ENCODE measurements at regions not wholly inside any gene's neighbourhood (a gene's known extent, or its start where the extent isn't known, plus 50 kb on each side); places are given as distances from the start of the nearest gene placed in this dataset.

- Histone ChIP-seq H3K9me3 (no peaks in the 10 kb centered on the region), H3K36me3 (no peaks in the 10 kb centered on the region), H3K27ac (no peak overlapping the region), H3K27me3 (no peaks in the 10 kb centered on the region), H3K4me1 (no peaks in the 10 kb centered on the region), H3K4me3 (no peak overlapping the region)
- intact Hi-C loops (cut with DNase I; ENCODE audit: low total_unique reads), result no loop called here
- ATAC-seq (no peak), DNase-seq (no peak)
- TF ChIP-seq CTCF (IDR thresholded peaks at IDR 0.05 in 4 of 5, conservative IDR thresholded peaks at IDR 0.05 in 1 of 5), result no peak
- TF ChIP-seq POLR2A (IDR thresholded peaks at IDR 0.05), result no peak
- in situ Hi-C loops (cut with MboI; ENCODE audit: low sequenced_read_pairs in 4 of 4), result no loop called here
These were observed 223.3 kb downstream of the RPS29 start for GRCh38 chr14:49362916-49363315.

GRCh38 chr14:49339130-49339529 lies 247.1 kb downstream of the RPS29 start:
- Histone ChIP-seq H3K36me3 (no peaks in the 10 kb centered on the region), H3K4me3 (no peak overlapping the region), H3K27me3 (no peaks in the 10 kb centered on the region), H3K4me1 (no peaks in the 10 kb centered on the region), H3K27ac (no peak overlapping the region), H3K9me3 (no peaks in the 10 kb centered on the region)
- ATAC-seq (no peak), DNase-seq (no peak)
- intact Hi-C loops (cut with DNase I; ENCODE audit: low total_unique reads) (no loop called here), in situ Hi-C loops (cut with MboI; ENCODE audit: low sequenced_read_pairs in 4 of 4) (no loop called here)
- TF ChIP-seq POLR2A (IDR thresholded peaks at IDR 0.05) (no peak), CTCF (IDR thresholded peaks at IDR 0.05 in 4 of 5, conservative IDR thresholded peaks at IDR 0.05 in 1 of 5) (no peak)

GRCh38 chr14:49319810-49320209 lies 266.4 kb downstream of the RPS29 start:
- no peaks in the 10 kb centered on the region for H3K27me3 ChIP-seq
- in situ Hi-C loops (cut with MboI; ENCODE audit: low sequenced_read_pairs in 4 of 4) (no loop called here), intact Hi-C loops (cut with DNase I; ENCODE audit: low total_unique reads) (no loop called here)
- ATAC-seq (no peak), DNase-seq (no peak)
- no peak overlapping the region for H3K27ac ChIP-seq
- H3K4me1 ChIP-seq, result no peaks in the 10 kb centered on the region
- H3K36me3 ChIP-seq, result no peaks in the 10 kb centered on the region
- no peaks in the 10 kb centered on the region for H3K9me3 ChIP-seq
- TF ChIP-seq POLR2A (IDR thresholded peaks at IDR 0.05) (no peak), CTCF (IDR thresholded peaks at IDR 0.05 in 4 of 5, conservative IDR thresholded peaks at IDR 0.05 in 1 of 5) (no peak)
- H3K4me3 ChIP-seq, result no peak overlapping the region

- intact Hi-C loops (cut with DNase I; ENCODE audit: low total_unique reads) (no loop called here), in situ Hi-C loops (cut with MboI; ENCODE audit: low sequenced_read_pairs in 4 of 4) (no loop called here)
- Histone ChIP-seq H3K36me3 (no peaks in the 10 kb centered on the region), H3K4me3 (no peak overlapping the region), H3K27ac (no peak overlapping the region), H3K4me1 (no peaks in the 10 kb centered on the region), H3K9me3 (no peaks in the 10 kb centered on the region), H3K27me3 (no peaks in the 10 kb centered on the region)
- DNase-seq (no peak), ATAC-seq (no peak)
- no peak for TF ChIP-seq POLR2A (IDR thresholded peaks at IDR 0.05)
- TF ChIP-seq CTCF (IDR thresholded peaks at IDR 0.05 in 4 of 5, conservative IDR thresholded peaks at IDR 0.05 in 1 of 5), result no peak
These were observed 270.6 kb downstream of the RPS29 start for GRCh38 chr14:49315570-49315969.

GRCh38 chr14:49314737-49315136 lies 271.4 kb downstream of the RPS29 start:
- no peak for ATAC-seq
- no peak overlapping the region for H3K4me3 ChIP-seq
- intact Hi-C loops (cut with DNase I; ENCODE audit: low total_unique reads) (no loop called here), in situ Hi-C loops (cut with MboI; ENCODE audit: low sequenced_read_pairs in 4 of 4) (no loop called here)
- no peaks in the 10 kb centered on the region for H3K4me1 ChIP-seq
- TF ChIP-seq CTCF (IDR thresholded peaks at IDR 0.05 in 4 of 5, conservative IDR thresholded peaks at IDR 0.05 in 1 of 5), result no peak
- no peak for TF ChIP-seq POLR2A (IDR thresholded peaks at IDR 0.05)
- no peaks in the 10 kb centered on the region for H3K9me3 ChIP-seq
- H3K36me3 ChIP-seq, result no peaks in the 10 kb centered on the region
- H3K27ac ChIP-seq, result no peak overlapping the region
- no peak for DNase-seq
- no peaks in the 10 kb centered on the region for H3K27me3 ChIP-seq

All from gastrocnemius medialis (tissue), 4 donors.